HepG2 (cell line): ENCODE measurements at regions not wholly inside any gene's neighbourhood (a gene's known extent, or its start where the extent isn't known, plus 50 kb on each side); places are given as distances from the start of the nearest gene placed in this dataset.

Experiments used
- CHD4 ChIP-seq: fragments of 200-600 bp; sonication (generic); IDR thresholded peaks from 2 replicates; pipeline ENCODE4 v1.7.0; 2017; ENCODE audit warnings: mild to moderate bottlenecking, low read length, borderline replicate concordance
- RAD21 ChIP-seq: fragments of 450-650 bp; formaldehyde crosslinking; IDR thresholded peaks from 2 replicates; pipeline ENCODE4 v1.5.0; 2020; ENCODE audit warnings: mild to moderate bottlenecking
- ZFX ChIP-seq: sonication (generic); formaldehyde crosslinking; IDR thresholded peaks from 2 replicates; pipeline ENCODE4 v1.4.0; 2020; ENCODE audit warnings: mild to moderate bottlenecking, low read depth, missing genetic modification reagents, moderate library complexity
- ZNF44 ChIP-seq: sonication (generic); formaldehyde crosslinking; IDR thresholded peaks from 2 replicates; pipeline ENCODE4 v1.5.1; 2020; ENCODE audit warnings: mild to moderate bottlenecking, missing genetic modification reagents
- TF ChIP-seq, protein P1 (sequence below): IDR thresholded peaks from 2 replicates; pipeline ENCODE4 v1.6.1; 2012; ENCODE audit warnings: inconsistent platforms

DNA sequence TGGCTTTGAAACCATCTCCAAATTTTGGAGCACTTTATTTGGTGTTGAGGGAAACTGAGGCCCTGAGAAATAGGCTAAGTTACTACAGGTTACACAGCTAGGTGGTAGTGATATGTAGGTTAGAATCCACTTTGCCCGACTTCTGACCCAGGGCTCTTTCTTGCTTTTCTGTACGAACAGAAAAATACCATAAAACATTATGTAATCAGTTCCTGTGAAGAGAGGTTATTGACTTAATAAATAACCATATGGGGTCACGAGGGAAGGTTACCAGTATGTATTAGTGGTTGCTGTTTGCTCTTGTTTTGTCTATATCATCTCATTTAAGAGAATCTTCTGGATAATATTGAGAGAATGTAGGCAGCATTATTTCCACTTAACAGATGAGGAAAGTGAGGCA lies 172.2 kb upstream of the MAF start:
- TF ChIP-seq, protein P1, sequence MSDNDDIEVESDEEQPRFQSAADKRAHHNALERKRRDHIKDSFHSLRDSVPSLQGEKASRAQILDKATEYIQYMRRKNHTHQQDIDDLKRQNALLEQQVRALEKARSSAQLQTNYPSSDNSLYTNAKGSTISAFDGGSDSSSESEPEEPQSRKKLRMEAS = no peak
- TF ChIP-seq RAD21 (CRISPR knock-in tag) = no peak
- no peak for TF ChIP-seq CHD4
- no peak for TF ChIP-seq ZFX
- TF ChIP-seq ZNF44 = no peak
